HG02763 (cell line): ENCODE measurements at regions not wholly inside any gene's neighbourhood (a gene's known extent, or its start where the extent isn't known, plus 50 kb on each side); places are given as distances from the start of the nearest gene placed in this dataset.

Experiments used
- ATAC-seq: cut with Tn5 transposase; IDR thresholded peaks from one replicate; pipeline ENCODE4 v1.9.1; 2021; ENCODE audit warnings: mild to moderate bottlenecking, moderate library complexity; ENCODE audit not compliant: unreplicated experiment

DNA sequence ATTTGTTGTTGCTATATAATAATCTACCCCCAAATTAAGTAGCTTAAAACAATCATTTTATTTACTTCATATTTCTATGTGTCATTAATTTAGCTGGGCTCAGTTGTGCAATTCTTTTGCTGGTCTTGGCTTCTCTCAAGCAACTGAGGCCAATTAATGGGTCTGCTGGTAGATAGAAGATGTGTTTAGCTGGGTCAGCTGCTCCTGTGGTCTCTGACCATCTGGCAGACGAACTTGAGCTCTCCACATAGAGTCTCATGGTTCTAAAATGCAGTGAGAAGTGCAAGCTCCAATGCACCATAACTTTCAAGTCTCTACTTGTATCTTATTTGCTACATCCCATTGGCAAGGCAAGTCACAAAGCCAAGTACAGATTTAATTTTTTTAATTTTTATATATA, 515.6 kb downstream of the ZIC1 start:
- ATAC-seq, result no peak

DNA sequence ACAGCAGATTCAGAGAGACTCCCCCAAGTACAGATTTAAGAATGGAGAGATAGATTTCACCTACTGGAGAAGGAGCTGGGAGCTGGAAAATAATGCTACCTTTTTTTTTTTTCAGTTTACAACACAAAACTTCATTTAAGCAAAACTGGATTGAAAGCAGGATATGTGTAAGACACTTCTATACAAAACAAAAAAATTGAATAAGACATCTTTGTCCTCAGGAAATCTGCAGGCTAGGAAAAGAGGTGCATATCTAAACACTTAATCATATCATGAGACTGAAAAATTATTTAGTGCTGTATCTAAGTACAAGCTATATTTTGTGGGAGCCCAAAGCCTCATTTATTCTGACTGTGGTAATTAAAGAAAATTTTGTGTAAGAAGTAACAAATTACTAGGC, 516.1 kb downstream of the ZIC1 start:
- no peak for ATAC-seq

- no peak for ATAC-seq
Observed at GRCh38 chr3:147930232-147930807, 521.2 kb downstream of the ZIC1 start.

- no peak for ATAC-seq
Observed at GRCh38 chr3:147934451-147935180, 525.5 kb downstream of the ZIC1 start.

DNA sequence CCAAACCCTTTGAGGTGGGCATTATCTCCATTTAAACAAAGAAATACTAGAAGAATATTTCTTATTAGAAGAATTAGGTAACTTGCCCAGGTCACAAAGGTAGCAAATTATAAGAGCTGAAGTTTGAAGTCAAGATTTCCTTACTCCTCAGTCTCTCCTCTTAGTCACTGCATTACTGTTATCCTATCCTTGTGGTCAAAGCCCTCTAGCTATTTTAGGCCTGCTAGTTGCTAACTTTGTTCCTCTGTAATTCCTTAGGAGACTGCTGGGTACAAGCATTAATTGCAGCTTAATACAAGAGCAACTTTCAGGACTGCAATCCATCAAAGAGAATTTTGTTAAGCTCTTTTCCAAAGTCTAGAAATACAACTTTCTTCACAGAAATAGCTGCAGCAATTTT, 528.2 kb downstream of the ZIC1 start:
- no peak for ATAC-seq

DNA sequence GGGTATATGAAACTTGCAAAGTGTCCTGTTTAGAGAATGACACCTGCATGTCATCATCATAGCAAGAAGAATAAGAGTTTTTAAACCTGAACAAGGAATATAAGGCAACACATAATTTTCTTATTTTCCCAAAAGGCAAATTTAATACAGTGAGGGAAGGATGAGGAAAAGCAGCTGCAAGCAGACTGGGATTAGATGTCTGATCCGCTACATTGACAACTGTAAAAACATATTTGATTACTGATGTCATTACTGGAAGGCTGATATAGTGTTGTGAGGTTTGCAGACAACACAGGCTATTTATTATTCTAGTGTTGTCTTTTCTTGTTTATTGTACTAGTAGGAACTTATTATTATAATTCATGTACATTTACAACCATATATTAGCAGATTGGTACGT, 528.7 kb downstream of the ZIC1 start:
- ATAC-seq, result no peak

DNA sequence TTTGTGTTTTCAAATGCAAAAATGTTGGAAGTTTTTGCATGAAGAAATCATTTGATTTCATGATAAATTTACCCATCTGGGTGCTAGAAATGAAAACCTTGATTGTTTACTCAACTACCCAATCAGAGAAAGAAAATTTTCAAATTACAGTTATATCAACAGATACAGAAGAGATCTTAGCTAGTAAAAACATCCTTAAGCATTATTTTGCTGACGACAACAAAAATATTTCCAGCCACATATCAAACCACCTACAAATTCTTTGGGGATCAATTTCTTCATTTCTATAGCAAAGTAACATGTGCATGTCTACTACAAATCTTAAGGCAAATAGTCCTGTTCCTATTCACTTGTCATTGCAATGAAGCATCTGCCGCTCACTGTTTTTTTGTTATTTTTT, 530.3 kb downstream of the ZIC1 start:
- no peak for ATAC-seq

- no peak for ATAC-seq
Observed at GRCh38 chr3:147939839-147940238, 530.7 kb downstream of the ZIC1 start.

DNA sequence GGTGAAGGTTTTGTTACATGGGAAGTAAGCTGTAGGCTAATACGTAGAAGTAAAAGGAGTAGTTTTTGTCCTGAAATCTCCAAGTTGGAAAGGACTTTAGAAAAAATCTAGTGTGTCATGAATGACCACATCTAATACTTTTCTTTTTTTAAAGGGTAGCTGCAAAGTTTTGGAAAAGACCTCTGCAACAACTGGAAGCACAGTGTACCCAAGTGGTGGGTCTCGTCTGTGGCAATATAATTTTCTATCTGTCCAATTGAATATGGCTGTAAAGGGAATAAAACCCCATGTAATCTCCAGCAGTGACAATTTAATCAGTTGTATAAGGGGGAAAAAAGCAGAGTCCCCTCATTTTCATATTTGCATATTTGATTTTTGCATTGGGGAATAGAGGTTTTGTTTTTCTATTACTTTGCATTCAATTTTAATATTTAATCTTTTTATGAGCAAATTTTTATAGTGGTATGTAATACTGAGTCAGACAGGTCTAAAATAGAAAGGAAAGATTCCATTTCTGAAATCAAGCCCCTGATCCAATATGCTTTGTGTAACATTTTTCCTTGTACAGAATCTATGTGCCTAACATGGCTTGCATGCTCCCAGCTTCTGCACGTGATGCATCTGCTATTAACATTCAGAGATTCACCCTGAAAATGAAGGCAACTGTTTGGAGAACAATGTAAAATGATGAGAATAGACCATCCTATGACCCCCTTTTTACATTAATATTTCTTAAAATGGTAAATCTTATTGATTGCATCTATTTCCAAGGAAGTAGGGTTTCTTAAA, 531.4 kb downstream of the ZIC1 start:
- ATAC-seq, result no peak

DNA sequence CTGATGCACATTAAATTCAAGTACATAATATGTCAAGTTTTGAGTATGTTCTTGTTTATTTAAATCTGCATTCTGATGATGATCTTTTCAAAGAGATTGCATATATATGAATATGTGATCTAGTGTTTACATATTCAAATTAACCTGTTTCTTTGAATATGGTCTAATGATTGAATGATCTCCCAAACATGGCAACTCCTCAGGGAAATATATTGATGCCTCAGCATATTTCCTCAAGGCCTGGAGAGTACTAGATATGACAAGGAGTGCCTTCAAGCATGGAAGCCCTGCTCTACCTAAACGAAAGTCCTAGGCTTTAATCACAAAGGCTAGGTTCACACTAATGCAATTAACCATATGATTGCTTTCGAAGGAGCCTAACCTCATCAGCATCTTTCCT, 532.8 kb downstream of the ZIC1 start:
- no peak for ATAC-seq

DNA sequence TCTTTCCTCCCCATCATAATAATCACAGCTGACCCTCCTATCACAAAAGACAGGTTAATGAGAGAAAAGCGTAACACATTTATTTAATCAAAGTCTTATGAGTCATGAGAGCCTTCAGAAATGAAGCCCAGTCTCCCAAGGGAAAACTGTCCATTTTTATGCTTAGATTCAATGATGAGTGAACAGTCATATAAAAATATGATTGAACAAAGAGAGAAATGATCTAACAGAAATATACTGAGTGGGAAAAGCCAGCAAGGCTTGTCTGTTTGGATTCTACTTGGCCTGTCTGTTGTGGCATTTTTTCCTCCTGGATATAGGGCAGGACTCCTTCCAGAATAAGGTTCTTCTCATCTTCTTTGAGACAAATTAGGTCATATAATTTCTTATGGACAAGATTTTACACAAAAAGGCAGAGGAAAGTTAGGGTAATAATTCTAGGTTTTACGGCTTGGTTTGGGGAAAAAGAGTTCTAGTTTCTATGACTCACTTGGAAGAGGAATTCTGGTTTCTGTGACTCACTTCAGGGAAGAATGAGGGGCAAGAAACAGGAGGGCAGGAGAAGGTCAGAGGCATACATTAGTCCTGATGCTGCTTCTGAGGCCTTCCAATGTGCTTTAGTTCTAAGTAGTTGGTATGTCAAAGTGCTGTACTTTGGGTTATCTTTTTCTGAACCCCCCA, 534.2 kb downstream of the ZIC1 start:
- ATAC-seq, result no peak

DNA sequence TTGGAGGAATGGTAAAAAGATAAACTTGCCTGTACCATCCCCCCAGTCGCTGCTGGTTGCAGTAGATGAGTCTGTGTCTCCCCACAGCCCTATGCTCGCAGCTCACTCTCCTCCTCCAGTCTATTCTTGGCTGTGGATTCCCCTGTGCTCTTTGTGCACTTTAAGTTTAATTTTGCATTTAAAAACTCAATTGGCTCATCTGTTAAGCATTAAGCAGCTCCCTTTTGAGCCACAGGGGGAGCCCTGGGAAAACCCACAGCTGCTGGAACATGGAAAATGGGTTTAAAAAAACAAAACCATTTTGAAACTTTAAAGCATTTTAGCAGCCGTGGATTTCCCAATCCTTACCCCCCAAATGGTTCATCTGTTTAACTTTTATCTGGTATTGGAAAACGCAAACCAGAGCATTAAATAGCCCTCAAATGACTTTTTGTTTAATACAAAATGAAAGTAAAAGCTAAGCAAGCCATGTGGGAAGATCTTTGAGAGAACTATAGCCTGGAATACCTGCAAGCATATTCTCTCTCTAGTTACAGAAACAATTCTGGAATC, 536.9 kb downstream of the ZIC1 start:
- ATAC-seq, result peak; percentile 63

DNA sequence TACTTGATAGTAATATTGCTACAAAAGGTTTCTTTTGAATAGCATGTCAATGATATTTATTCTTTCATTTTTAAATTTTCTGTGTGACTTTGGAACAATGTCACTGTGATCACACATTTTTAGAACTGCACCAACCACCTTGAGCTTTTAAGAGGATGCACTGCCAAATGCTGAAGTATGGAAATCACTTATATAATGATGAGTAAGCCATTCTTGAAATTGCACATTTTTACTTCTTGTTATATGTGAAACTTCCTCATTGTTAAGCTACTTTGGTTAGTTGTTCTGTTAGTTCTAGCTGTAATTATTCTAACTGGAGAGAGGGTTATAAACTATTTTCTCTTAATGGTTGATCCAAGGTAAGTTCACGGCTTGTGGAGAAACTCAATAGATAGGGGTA, 547.5 kb downstream of the ZIC1 start:
- no peak for ATAC-seq

DNA sequence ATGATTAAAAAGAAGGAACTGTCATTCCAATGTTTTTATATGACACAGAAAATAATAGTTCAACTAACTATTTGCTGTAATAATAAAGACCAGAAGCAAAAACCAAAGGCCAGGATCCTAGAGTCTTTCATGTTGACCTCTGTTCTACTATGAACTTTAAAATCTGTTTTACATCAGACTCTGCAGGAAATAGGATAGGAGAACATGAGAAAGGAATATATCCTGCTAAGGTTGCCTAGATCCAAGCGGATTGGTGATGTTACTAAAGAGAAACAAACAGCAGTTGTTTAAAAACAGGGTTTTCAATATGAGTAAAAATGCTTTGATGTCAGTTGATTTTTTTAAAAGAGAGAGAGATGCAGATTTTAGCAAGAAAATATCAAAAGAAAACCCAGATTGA, 549.6 kb downstream of the ZIC1 start:
- ATAC-seq, result no peak

DNA sequence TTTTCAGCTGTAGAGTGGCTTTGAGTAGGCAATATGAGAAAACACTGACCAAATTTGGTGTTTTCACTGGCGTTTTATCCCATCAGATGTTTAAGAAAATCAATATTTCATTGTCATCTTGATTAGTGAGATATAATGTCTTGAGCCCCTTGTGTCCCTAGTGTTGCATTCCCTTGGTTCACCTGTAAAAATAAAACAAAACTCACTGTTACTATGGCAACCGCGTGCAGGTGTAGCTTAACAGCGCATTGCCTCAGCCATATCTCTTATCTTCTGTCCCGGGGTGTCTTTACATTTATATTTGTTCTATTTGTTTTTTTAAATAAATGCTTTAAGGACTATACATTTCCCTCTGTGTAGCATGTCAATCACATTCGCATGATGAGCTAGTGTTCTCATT, 551.6 kb downstream of the ZIC1 start:
- no peak for ATAC-seq

DNA sequence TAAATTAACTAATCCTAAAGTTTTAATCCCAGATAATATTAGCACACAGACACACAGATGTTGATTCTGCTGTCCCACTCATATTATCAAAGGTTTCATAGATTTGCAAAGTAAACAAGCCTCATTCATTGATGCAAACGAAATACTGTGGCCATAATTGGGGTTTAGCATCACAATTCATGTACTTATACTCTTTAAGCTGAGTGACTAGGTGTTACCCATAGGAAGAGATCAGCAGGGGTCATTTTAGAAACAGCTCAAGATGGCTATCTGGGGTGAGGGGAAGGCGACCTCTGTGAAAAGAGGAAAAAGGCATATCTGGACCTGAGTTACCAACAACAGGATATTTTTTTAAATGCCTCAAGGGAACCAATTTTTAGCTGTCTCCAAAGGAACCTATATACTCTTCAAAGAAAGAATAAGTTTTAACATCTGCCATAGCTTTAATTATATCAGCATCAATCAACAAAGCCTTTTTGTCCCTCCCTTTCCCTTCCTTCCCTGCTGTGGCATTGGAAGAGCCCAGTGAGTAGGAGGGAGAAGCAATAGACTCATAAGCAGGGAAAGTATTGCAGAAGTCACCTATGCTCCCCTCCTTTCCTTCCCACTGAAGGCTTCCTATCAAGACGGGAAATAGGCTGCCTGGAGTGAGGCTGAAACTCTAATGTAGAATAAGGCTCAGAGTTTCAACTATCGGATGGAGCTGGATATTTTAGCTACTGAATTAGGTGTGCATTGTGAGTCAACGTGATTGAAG, 553.4 kb downstream of the ZIC1 start:
- no peak for ATAC-seq

- ATAC-seq, result no peak
Observed at GRCh38 chr3:147963711-147964110, 554.5 kb downstream of the ZIC1 start.

DNA sequence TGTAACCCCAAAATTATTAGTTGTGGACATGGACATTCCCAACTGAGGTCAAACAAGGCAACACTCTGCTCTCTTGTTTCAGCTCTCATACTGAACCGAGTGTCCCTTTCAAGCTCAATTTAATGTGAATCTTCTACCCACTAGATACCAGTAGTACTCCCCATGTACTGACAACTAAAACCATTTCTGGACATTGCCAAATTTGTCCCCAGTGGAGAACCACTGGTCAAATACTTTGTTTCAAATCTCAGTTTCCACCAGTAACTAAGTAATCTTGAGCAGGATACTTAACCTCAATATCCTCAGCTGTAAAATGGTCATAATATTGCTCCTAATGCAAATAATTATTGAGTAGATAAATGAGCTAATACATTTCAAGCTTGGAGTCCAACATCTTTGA, 566.0 kb downstream of the ZIC1 start:
- no peak for ATAC-seq

- ATAC-seq, result no peak
Observed at GRCh38 chr3:147977001-147977400, 567.8 kb downstream of the ZIC1 start.

DNA sequence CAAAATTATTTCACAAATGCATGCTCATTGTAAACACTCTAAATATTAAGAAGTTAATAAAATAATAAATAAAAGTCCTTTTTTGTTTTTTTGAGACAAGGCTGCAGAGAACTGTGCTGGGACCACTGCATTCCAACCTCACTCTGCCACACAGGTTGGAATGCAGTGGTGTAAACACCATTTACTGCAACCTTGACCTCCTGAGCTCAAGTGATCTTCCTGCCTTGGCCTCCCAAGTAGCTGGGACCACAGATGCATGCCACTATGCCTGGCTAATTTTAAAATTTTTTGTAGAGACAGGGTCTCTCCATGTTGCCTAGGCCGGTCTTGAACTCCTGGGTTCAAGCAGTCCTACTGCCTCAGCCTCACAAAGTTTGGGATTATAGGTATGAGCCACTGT, 578.4 kb downstream of the ZIC1 start:
- ATAC-seq, result no peak

GRCh38 chr3:147989344-147989743, 580.2 kb downstream of the ZIC1 start:
- no peak for ATAC-seq
